NCI-H128 (cell line): ENCODE measurements at regions not wholly inside any gene's neighbourhood (a gene's known extent, or its start where the extent isn't known, plus 50 kb on each side); places are given as distances from the start of the nearest gene placed in this dataset.

Experiments used
- DNase-seq: peaks from one replicate; lab custom pipeline; 2025; ENCODE audit not compliant: unreplicated experiment; lab: John Stamatoyannopoulos, UW

GRCh38 chr1:87863317-87863716 lies 534.6 kb downstream of the LMO4 start:
- no peak for DNase-seq

GRCh38 chr1:87864676-87865075 lies 536.0 kb downstream of the LMO4 start:
- no peak for DNase-seq

- no peak for DNase-seq
Measured at GRCh38 chr1:87866416-87866815, 537.7 kb downstream of the LMO4 start.

GRCh38 chr1:87867626-87868025 lies 538.9 kb downstream of the LMO4 start:
- DNase-seq, result no peak

GRCh38 chr1:87869567-87869966 lies 540.9 kb downstream of the LMO4 start:
- no peak for DNase-seq

GRCh38 chr1:87872189-87872588 lies 543.5 kb downstream of the LMO4 start:
- no peak for DNase-seq

- DNase-seq, result no peak
Measured at GRCh38 chr1:87872692-87873091, 544.0 kb downstream of the LMO4 start.

GRCh38 chr1:87878873-87879272 lies 550.2 kb downstream of the LMO4 start:
- no peak for DNase-seq

GRCh38 chr1:87880098-87880760 lies 551.5 kb downstream of the LMO4 start:
- DNase-seq, result no peak

- no peak for DNase-seq
Measured at GRCh38 chr1:87880764-87881163, 552.1 kb downstream of the LMO4 start.

- no peak for DNase-seq
Measured at GRCh38 chr1:87883906-87884305, 555.2 kb downstream of the LMO4 start.

- DNase-seq, result no peak
Measured at GRCh38 chr1:87884581-87884980, 555.9 kb downstream of the LMO4 start.

- DNase-seq, result no peak
Measured at GRCh38 chr1:87885278-87886025, 556.8 kb downstream of the LMO4 start.

- DNase-seq, result no peak
Measured at GRCh38 chr1:87887100-87887499, 558.4 kb downstream of the LMO4 start.

- DNase-seq, result no peak
Measured at GRCh38 chr1:87888446-87888845, 559.8 kb downstream of the LMO4 start.

GRCh38 chr1:87894062-87894461 lies 565.4 kb downstream of the LMO4 start:
- no peak for DNase-seq

GRCh38 chr1:87897481-87897880 lies 568.8 kb downstream of the LMO4 start:
- DNase-seq, result no peak

- DNase-seq, result no peak
Measured at GRCh38 chr1:87898431-87898830, 569.8 kb downstream of the LMO4 start.

GRCh38 chr1:87899017-87899416 lies 570.3 kb downstream of the LMO4 start:
- no peak for DNase-seq

GRCh38 chr1:87899746-87900145 lies 571.1 kb downstream of the LMO4 start:
- DNase-seq, result no peak

- no peak for DNase-seq
Measured at GRCh38 chr1:87902830-87903229, 574.1 kb downstream of the LMO4 start.

- DNase-seq, result no peak
Measured at GRCh38 chr1:87903242-87903641, 574.6 kb downstream of the LMO4 start.

- DNase-seq, result no peak
Measured at GRCh38 chr1:87904651-87905050, 576.0 kb downstream of the LMO4 start.
